Stimulated activated CD8-positive, alpha-beta memory T cell treated with anti-CD3 and anti-CD28 coated beads, Interleukin-7, amount 100 ng/mL, for 1 hour (primary cell): ENCODE measurements at regions not wholly inside any gene's neighbourhood (a gene's known extent, or its start where the extent isn't known, plus 50 kb on each side); places are given as distances from the start of the nearest gene placed in this dataset.

Experiments
- DNase-seq, 2 donors: peaks; one replicate each; pipeline ENCODE4 v3.0.0-alpha.2; 2020; ENCODE audit warnings: low read depth in 2 of 2

DNA sequence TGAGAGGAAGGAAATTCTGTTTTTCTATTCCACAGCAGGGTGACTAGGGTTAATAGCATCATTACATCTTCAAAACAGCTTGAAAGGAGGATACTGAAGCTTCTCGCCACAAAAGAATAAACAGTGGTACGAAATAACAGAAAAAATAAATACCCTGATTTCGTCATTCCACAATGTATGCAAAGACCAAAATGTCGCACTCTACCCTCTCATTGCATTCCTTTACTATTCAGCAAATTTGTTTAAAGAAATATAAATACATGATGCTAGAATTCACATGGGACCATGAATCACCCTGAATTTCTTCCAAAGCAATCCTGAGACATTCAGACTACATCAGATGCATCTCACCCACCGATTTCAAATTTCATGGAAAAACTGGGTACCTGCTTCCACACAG lies 112.3 kb upstream of the TOP3B start:
- no peak for DNase-seq

DNA sequence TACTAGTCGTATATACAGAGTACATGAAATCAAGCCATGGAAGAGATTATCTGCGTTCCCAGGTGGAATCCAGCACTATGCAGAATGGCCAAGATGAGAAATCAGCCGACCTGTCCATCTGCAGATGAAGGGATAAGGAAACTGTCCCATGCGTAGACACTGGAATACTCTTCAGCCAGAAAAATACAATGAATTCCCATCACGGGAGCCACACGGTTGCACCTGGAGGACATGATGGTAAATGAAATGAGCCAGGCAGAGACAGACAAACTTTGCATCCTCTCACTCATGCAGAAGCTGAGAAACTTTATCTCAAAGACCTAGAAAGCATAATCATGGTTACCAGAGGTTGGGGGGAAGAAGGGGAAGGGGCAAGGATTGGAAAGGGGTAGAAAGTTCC lies 111.9 kb upstream of the TOP3B start:
- no peak for DNase-seq

GRCh38 chr22:22093743-22094142 lies 111.2 kb upstream of the TOP3B start:
- no peak for DNase-seq

- no peak for DNase-seq
Observed at GRCh38 chr22:22092974-22093373, 110.4 kb upstream of the TOP3B start.

GRCh38 chr22:22092101-22092500 lies 109.5 kb upstream of the TOP3B start:
- no peak for DNase-seq

GRCh38 chr22:22091400-22091878 lies 108.9 kb upstream of the TOP3B start:
- DNase-seq, result no peak

DNA sequence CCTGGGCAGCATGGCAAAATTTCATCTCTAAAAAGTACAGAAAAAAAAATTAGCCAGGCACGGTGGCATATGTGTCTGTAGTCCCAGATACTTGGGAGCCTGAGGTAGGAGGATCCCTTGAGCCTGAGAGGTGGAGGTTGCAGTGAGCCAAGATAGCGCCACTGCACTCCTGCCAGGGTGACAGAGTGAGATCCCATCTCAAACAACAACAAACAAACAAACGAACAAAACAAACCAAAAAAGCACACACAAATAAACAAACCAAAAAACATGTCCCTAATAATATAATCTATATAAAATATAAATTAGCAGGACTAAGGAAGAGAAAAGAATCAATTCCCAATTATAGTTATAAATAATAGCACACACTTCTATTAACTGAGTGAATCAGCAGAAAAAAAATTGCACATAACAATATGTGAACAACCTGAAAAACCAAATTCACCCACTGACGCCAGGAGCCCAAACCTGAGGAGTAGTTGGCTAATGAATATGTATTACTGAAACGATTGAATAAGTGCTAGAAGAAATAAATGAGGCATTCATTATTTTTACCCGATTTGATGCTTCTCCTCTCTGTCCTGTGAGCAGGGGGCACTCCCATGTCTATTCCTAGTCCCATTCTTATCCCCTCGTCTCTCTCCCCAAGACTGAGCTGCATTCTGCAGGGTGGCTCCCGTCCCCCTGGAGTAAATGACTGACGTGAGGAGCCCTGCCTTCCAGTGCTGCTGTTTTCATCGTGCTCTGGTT lies 108.2 kb upstream of the TOP3B start:
- no peak for DNase-seq

- no peak for DNase-seq
Observed at GRCh38 chr22:22089459-22090308, 107.1 kb upstream of the TOP3B start.

DNA sequence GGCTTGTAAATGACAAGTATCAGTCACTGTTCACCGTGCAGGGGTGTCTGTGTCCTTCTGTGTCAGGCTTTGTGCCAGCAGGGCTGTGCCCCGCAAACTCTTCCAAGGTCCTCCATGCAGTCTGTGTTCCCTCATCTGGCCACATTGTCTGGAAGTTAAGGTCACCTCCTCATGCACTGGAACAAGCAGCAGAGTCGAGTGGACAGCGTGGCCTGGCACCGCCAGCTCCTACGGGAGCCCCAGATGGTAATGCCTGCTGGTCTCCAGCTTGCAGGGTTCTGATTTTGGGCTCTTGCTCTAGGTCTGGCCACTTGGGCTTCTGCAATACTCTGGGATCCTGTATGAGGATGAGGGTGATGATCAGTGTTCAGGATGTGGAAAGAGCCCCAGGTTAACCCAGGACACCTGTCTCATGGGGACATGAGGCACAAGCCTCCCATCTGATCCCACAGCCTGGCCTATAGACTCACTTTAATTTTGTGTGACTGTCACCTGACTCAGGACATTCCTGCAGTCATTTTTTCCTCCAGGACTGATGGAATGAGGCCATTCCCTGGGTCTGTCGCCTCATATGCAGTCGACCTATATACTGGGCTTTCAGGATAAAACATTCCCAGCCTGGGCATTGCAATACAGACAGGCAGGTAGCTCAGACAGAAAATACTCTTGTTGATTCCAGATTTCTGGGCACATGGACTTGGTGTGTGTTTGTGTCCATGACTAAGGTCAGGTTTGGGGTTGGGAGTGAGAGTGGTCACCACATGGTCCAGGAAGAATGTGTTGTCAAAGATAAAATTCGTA lies 106.3 kb upstream of the TOP3B start:
- DNase-seq, result no peak

DNA sequence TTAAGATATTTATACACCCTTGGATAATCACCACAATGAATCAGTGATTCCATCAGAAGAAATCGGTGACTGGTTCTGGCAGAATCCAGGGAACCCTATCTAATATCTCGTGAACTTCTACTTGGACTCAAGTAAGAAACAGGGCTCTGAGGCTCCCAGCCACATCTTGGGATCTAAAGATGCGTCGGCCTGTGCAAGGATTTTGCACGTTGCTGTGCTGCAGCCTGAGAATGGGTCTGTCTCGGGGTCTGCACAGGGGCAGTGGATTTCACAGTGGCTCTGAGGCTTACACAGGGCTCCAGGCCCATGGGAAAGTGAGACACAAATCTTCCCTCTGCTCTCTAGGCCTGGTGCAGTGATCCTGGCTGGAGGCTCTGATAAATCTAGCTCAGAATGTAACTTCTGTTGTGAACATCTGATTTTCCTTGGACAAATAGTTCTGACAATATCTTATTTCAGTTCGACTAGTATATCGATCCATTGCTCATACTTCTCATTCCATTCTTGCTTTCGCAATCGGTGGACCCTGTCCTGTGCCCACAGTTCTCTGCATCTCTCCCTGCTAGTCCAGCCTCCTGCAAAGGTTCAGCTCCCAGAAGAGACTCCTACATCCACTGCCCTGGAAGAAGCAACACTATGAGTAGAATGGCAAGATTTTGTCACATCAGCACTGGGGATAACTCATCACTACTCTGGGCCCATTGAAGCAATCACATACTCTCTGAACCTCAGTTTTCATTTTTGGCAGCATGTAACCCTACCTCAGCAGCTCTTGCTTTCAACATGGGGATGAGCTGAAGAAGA lies 105.5 kb upstream of the TOP3B start:
- no peak for DNase-seq

GRCh38 chr22:22086501-22087158 lies 104.0 kb upstream of the TOP3B start:
- DNase-seq, result no peak

DNA sequence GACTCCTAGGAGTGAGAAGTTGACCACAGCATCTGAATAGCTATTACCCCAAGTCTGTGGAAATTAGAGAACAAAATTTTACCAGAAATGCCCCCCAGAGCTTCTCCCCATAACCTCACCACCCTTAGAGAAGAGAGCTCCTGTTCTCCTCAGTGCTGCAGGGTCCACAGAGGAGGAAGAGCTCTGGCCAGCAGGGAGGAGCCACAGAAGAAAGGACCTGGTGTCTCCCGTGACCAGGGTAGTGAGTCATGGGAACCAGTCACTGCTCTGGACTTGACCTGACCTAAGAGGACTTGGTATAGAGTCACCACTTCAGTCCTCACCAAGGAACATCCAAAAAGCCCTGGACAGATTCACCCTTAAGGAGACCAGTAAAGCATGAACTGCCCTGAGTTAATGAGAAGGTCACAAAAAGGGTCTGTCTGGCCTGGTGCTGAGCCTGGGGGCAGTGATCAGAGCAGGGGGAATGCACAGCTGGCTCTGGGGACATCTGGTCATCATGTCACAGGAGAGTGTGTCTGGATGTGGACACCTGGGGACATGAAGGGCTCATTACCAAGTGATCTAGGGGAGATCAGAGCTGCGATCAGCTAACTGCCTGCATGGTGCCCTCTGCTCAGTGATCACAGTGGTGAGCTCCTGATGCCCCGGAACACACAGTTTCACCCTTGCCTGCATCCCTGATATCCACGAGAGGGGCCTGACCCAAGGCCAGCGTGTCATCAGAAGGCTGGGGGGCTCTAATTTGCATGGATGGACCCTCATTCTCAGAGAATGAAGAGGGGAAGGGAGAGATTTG lies 103.3 kb upstream of the TOP3B start:
- DNase-seq, result no peak

GRCh38 chr22:22084089-22084711 lies 101.6 kb upstream of the TOP3B start:
- no peak for DNase-seq

DNA sequence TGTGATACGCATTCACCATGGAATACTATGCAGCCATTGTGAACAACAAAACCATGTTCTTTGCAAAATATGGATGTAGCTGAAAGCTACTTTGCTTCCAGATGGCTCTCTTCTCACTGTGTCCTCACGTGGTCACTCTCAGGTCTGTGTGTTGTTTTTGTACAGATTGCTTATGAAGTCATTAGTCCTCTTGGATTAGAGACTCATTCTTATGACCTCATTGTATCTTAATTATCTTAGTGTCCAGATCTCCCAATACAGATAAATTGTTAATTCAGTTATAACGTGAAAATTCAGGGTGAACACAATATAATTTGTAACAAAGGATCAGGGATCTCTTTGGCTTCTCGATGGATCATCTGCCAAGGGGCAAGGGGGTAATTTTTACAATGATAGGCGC lies 100.4 kb upstream of the TOP3B start:
- no peak for DNase-seq

GRCh38 chr22:22082229-22082835 lies 99.7 kb upstream of the TOP3B start:
- DNase-seq, result no peak

DNA sequence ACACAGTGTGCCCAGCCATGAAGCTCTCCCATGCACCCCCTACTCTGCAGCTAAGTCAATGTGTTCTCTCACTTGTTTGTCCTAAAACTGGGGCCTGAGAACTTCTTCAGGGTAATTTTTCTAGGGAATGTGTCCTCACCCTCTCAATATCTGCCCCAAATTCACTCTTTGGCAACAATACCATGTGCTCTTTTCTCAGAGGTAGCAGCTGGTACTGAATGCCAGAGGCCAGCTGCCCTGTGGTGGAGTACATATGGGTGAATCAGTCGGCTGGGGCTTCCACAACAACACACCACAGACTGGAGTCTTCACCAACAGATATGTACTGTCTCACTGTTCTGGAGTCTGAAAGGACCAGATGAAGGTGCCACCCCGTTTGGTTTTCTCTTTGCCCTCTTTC lies 97.7 kb upstream of the TOP3B start:
- no peak for DNase-seq

- no peak for DNase-seq
Observed at GRCh38 chr22:22079404-22080148, 97.0 kb upstream of the TOP3B start.

DNA sequence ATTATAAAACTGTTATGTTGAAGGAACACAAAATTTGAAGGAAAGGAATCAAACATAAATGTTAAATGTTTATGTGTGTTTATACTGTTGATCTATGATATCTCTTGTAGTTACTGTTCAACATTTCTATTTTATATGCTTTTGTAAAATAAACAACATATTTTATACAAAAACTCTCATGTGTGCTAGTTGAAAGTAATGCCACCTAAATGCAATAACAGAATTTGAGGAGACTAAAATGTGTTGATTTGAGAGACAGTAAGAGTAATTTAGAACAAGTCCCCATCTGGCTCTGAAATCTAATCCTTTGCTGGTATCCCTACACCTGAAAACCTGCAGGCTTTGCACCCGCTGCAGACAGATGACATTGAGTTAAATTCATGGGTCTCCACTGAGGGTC lies 95.7 kb upstream of the TOP3B start:
- no peak for DNase-seq
